ENCODE measurements at regions not wholly inside any gene's neighbourhood (a gene's known extent, or its start where the extent isn't known, plus 50 kb on each side); places are given as distances from the start of the nearest gene placed in this dataset.
"Not testable (repeated sequence)": the region's sequence is repeated elsewhere in the genome, so short reads cannot be mapped to it uniquely, and the experiment has no call there.

GRCh38 chr20:4335722-4336121 is 86.6 kb upstream of the ADRA1D start:
- no peak for DNase-seq

- no peak for DNase-seq
Measured at GRCh38 chr20:4332121-4332860, 83.2 kb upstream of the ADRA1D start.

GRCh38 chr20:4330011-4330410 is 80.9 kb upstream of the ADRA1D start:
- no peak for DNase-seq

GRCh38 chr20:4329232-4329631 is 80.1 kb upstream of the ADRA1D start:
- DNase-seq, result no peak

GRCh38 chr20:4328541-4328940 is 79.5 kb upstream of the ADRA1D start:
- no peak for DNase-seq

- DNase-seq, result no peak
Measured at GRCh38 chr20:4327956-4328355, 78.9 kb upstream of the ADRA1D start.

- no peak for DNase-seq
Measured at GRCh38 chr20:4326195-4327065, 77.3 kb upstream of the ADRA1D start.

- no peak for DNase-seq
Measured at GRCh38 chr20:4325548-4326187, 76.6 kb upstream of the ADRA1D start.

GRCh38 chr20:4324611-4325243 is 75.6 kb upstream of the ADRA1D start:
- no peak for DNase-seq

- no peak for DNase-seq
Measured at GRCh38 chr20:4322499-4322898, 73.4 kb upstream of the ADRA1D start.

- no peak for DNase-seq
Measured at GRCh38 chr20:4320291-4320690, 71.2 kb upstream of the ADRA1D start.

GRCh38 chr20:4318891-4319290 is 69.8 kb upstream of the ADRA1D start:
- no peak for DNase-seq

- DNase-seq, result not testable (repeated sequence)
Measured at GRCh38 chr20:4310616-4311015, 61.5 kb upstream of the ADRA1D start.

GRCh38 chr20:4306206-4306605 is 57.1 kb upstream of the ADRA1D start:
- DNase-seq, result no peak

GRCh38 chr20:4305091-4305490 is 56.0 kb upstream of the ADRA1D start:
- DNase-seq, result no peak

GRCh38 chr20:4304601-4305000 is 55.5 kb upstream of the ADRA1D start:
- DNase-seq, result no peak

- no peak for DNase-seq
Measured at GRCh38 chr20:4303136-4303535, 54.0 kb upstream of the ADRA1D start.

GRCh38 chr20:4300921-4301320 is 51.8 kb upstream of the ADRA1D start:
- DNase-seq, result no peak

GRCh38 chr20:4300401-4300800 is 51.3 kb upstream of the ADRA1D start:
- DNase-seq, result no peak

GRCh38 chr20:4299773-4300172 is 50.7 kb upstream of the ADRA1D start:
- DNase-seq, result no peak

GRCh38 chr20:4299216-4299615 is 50.1 kb upstream of the ADRA1D start:
- DNase-seq, result no peak

Measured in stimulated activated CD4-positive, alpha-beta T cell treated with anti-CD3 and anti-CD28 coated beads, Interleukin-1b, Interleukin-23, amount 100 ng/mL, for 48 hours (primary cell).